Glomerular visceral epithelial cell (primary cell): ENCODE measurements at regions not wholly inside any gene's neighbourhood (a gene's known extent, or its start where the extent isn't known, plus 50 kb on each side); places are given as distances from the start of the nearest gene placed in this dataset.

Experiments used
- DNase-seq: peaks from one replicate; pipeline ENCODE4 v3.0.0-alpha.2; 2016; ENCODE audit errors: extremely low spot score

- DNase-seq, result no peak
Observed at GRCh38 chr5:56622141-56622540, 193.2 kb upstream of the MAP3K1 start.

GRCh38 chr5:56620903-56621677 is 194.3 kb upstream of the MAP3K1 start:
- DNase-seq, result no peak

- DNase-seq, result no peak
Observed at GRCh38 chr5:56617998-56618397, 197.4 kb upstream of the MAP3K1 start.

GRCh38 chr5:56616454-56617160 is 198.7 kb upstream of the MAP3K1 start:
- no peak for DNase-seq

GRCh38 chr5:56615361-56616153 is 199.8 kb upstream of the MAP3K1 start:
- DNase-seq, result no peak

GRCh38 chr5:56612759-56613158 is 202.6 kb upstream of the MAP3K1 start:
- DNase-seq, result no peak

- no peak for DNase-seq
Observed at GRCh38 chr5:56612353-56612752, 203.0 kb upstream of the MAP3K1 start.

- no peak for DNase-seq
Observed at GRCh38 chr5:56610093-56610698, 205.2 kb upstream of the MAP3K1 start.

GRCh38 chr5:56608217-56608925 is 207.0 kb upstream of the MAP3K1 start:
- DNase-seq, result peak; percentile 30

GRCh38 chr5:56607551-56607950 is 207.8 kb upstream of the MAP3K1 start:
- peak; percentile 48 for DNase-seq

- no peak for DNase-seq
Observed at GRCh38 chr5:56607074-56607473, 208.3 kb upstream of the MAP3K1 start.

- no peak for DNase-seq
Observed at GRCh38 chr5:56606192-56606591, 209.2 kb upstream of the MAP3K1 start.

GRCh38 chr5:56605231-56605630 is 210.1 kb upstream of the MAP3K1 start:
- DNase-seq, result no peak

GRCh38 chr5:56601641-56602071 is 213.7 kb upstream of the MAP3K1 start:
- DNase-seq, result no peak

GRCh38 chr5:56598941-56599340 is 216.4 kb upstream of the MAP3K1 start:
- peak; percentile 50 for DNase-seq

- no peak for DNase-seq
Observed at GRCh38 chr5:56596155-56596554, 219.2 kb upstream of the MAP3K1 start.

GRCh38 chr5:56595566-56595965 is 219.8 kb upstream of the MAP3K1 start:
- peak; percentile 56 for DNase-seq

- DNase-seq, result peak; percentile 57
Observed at GRCh38 chr5:56594792-56595191, 220.6 kb upstream of the MAP3K1 start.

- DNase-seq, result no peak
Observed at GRCh38 chr5:56591081-56591480, 224.3 kb upstream of the MAP3K1 start.

GRCh38 chr5:56589481-56589860 is 225.9 kb upstream of the MAP3K1 start:
- no peak for DNase-seq
